Neural cell (in vitro differentiated cells): ENCODE measurements at regions not wholly inside any gene's neighbourhood (a gene's known extent, or its start where the extent isn't known, plus 50 kb on each side); places are given as distances from the start of the nearest gene placed in this dataset.

ENCODE experiments used
- H2AFZ ChIP-seq: fragments of 200-600, 300-800 bp; sonication (generic), shearing (Covaris generic); 2 replicates; pipeline ENCODE4 v1.6.0; 2014; ENCODE audit warnings: low read depth, mild to moderate bottlenecking, antibody characterized with exemption, low read length, moderate library complexity
- H3F3A ChIP-seq: fragments of 200-600 bp; shearing (Covaris generic); 2 replicates; pipeline ENCODE4 v1.6.1; 2016; ENCODE audit warnings: mild to moderate bottlenecking, moderate library complexity, mixed read lengths, antibody characterized with exemption, low read length; ENCODE audit not compliant: insufficient read depth, poor library complexity, severe bottlenecking
- H3K27ac ChIP-seq: fragments of 200-600, 300-800 bp; sonication (generic), shearing (Covaris generic); 2 replicates; pipeline ENCODE4 v1.5.1; 2014; ENCODE audit warnings: mild to moderate bottlenecking, low read length, moderate library complexity
- H3K27me3 ChIP-seq: fragments of 300-800, 200-600 bp; sonication (generic), shearing (Covaris generic); 2 replicates; pipeline ENCODE4 v1.6.0; 2014; ENCODE audit warnings: mild to moderate bottlenecking, low read depth, low read length, moderate library complexity; ENCODE audit not compliant: insufficient read depth
- H3K36me3 ChIP-seq: fragments of 300-800, 200-600 bp; sonication (generic), shearing (Covaris generic); 2 replicates; pipeline ENCODE4 v1.5.1; 2014; ENCODE audit warnings: mild to moderate bottlenecking, antibody characterized with exemption, low read length, moderate library complexity; ENCODE audit not compliant: insufficient read depth
- H3K4me2 ChIP-seq: fragments of 300-800, 200-600 bp; sonication (generic), shearing (Covaris generic); 2 replicates; pipeline ENCODE4 v1.6.0; 2014; ENCODE audit warnings: mild to moderate bottlenecking, low read length
- H3K4me3 ChIP-seq: fragments of 300-800, 200-600 bp; sonication (generic), shearing (Covaris generic); 2 replicates; pipeline ENCODE4 v1.5.1; 2014; ENCODE audit warnings: mild to moderate bottlenecking, low read length, moderate library complexity
- H3K79me2 ChIP-seq: fragments of 200-600 bp; shearing (Covaris generic); replicated peaks from 2 replicates; pipeline ENCODE4 v1.6.0; 2014; ENCODE audit warnings: mild to moderate bottlenecking, low read length, moderate library complexity; ENCODE audit not compliant: insufficient read depth
- H3K9ac ChIP-seq: fragments of 300-800, 200-600 bp; sonication (generic), shearing (Covaris generic); 2 replicates; pipeline ENCODE4 v1.6.1; 2016; ENCODE audit warnings: mild to moderate bottlenecking, low read length, mixed read lengths
- H3K9me2 ChIP-seq: fragments of 200-600 bp; shearing (Covaris generic); 2 replicates; pipeline ENCODE4 v1.6.1; 2016; ENCODE audit warnings: mild to moderate bottlenecking, low read length, mixed read lengths; ENCODE audit not compliant: insufficient read depth
- H3K9me3 ChIP-seq: fragments of 200-600, 300-800 bp; sonication (generic), shearing (Covaris generic); 2 replicates; pipeline ENCODE4 v1.6.1; 2016; ENCODE audit warnings: mild to moderate bottlenecking, mixed run types, low read length, moderate library complexity, mixed read lengths
- H4K20me1 ChIP-seq: fragments of 200-600 bp; shearing (Covaris generic); 2 replicates; pipeline ENCODE4 v1.6.1; 2016; ENCODE audit warnings: mild to moderate bottlenecking, mixed run types; ENCODE audit not compliant: insufficient read depth
- CTCF ChIP-seq: fragments of 450-650 bp; IDR thresholded peaks from 2 replicates; pipeline ENCODE4 v1.5.1; 2014; ENCODE audit warnings: antibody characterized with exemption, mild to moderate bottlenecking, moderate library complexity; ENCODE audit not compliant: poor library complexity, severe bottlenecking
- EP300 ChIP-seq: fragments of 450-650 bp; conservative IDR thresholded peaks from 2 replicates; pipeline ENCODE4 v1.6.1; 2014; ENCODE audit warnings: antibody characterized with exemption, mild to moderate bottlenecking, moderate library complexity; ENCODE audit not compliant: poor library complexity, severe bottlenecking
- EZH2 ChIP-seq: fragments of 200-600, 300-800 bp; shearing (Covaris generic), sonication (generic); IDR thresholded peaks from 2 replicates; pipeline ENCODE4 v1.6.1; 2014; ENCODE audit warnings: antibody characterized with exemption, low read length, borderline replicate concordance, mild to moderate bottlenecking; ENCODE audit not compliant: insufficient read depth, poor library complexity, severe bottlenecking
- MXI1 ChIP-seq: fragments of 450-650 bp; conservative IDR thresholded peaks from 2 replicates; pipeline ENCODE4 v1.6.1; 2014; ENCODE audit warnings: antibody characterized with exemption, mild to moderate bottlenecking; ENCODE audit not compliant: poor library complexity, severe bottlenecking
- POLR2AphosphoS5 ChIP-seq: IDR thresholded peaks from 2 replicates; pipeline ENCODE4 v1.6.1; 2012
- RAD21 ChIP-seq: fragments of 450-650 bp; conservative IDR thresholded peaks from 2 replicates; pipeline ENCODE4 v1.6.1; 2014; ENCODE audit warnings: antibody characterized with exemption, mild to moderate bottlenecking, moderate library complexity
- SMC3 ChIP-seq: fragments of 450-650 bp; conservative IDR thresholded peaks from 2 replicates; pipeline ENCODE4 v1.6.1; 2014; ENCODE audit warnings: antibody characterized with exemption, mild to moderate bottlenecking, moderate library complexity; ENCODE audit not compliant: poor library complexity
- TAF1 ChIP-seq: IDR thresholded peaks from 2 replicates; pipeline ENCODE4 v1.6.1; 2012; ENCODE audit warnings: low read depth
- TF ChIP-seq, protein P1 (sequence below): IDR thresholded peaks from 2 replicates; pipeline ENCODE4 v1.6.1; 2012; ENCODE audit warnings: borderline replicate concordance

DNA sequence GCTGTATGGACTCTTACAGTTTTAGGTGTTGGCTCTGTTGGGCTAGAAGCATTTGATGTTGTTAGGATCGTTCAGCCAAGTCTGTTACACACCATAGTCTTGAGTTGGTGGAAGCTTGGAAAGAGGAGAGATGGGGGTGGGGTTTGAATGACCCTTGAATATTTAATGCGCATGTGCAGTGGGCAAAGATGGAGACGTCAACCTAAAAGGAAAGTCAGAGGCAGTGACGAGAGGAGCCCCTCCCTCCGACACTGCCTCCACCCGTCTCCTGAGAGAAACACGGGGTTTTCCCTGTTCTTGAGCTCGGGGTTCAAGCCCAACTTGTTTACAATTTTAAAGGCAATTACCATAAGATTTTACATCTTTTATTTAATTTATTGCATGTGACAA, 311.4 kb downstream of the SHQ1 start:
- H3K9me3 ChIP-seq, result no peaks in the 10 kb centered on the region
- no peak overlapping the region for H3K4me3 ChIP-seq

GRCh38 chr3:72536206-72536877, 311.9 kb downstream of the SHQ1 start:
- Histone ChIP-seq H3K9me3 (no peaks in the 10 kb centered on the region), H3F3A (peaks cover 4% of the 10 kb centered on the region), H2AFZ (no peak overlapping the region), H3K9me2 (no peaks in the 10 kb centered on the region), H3K4me2 (peak overlapping the region; percentile 17), H3K27ac (peak overlapping the region; percentile 33), H3K4me3 (peak overlapping the region; percentile 11), H4K20me1 (no peaks in the 10 kb centered on the region), H3K27me3 (no peaks in the 10 kb centered on the region), H3K79me2 (no peaks in the 10 kb centered on the region), H3K9ac (peak overlapping the region; percentile 5), H3K36me3 (no peaks in the 10 kb centered on the region)
- TF ChIP-seq SMC3, result no peak
- TF ChIP-seq EP300, result no peak
- no peak for TF ChIP-seq RAD21
- TF ChIP-seq, protein P1, sequence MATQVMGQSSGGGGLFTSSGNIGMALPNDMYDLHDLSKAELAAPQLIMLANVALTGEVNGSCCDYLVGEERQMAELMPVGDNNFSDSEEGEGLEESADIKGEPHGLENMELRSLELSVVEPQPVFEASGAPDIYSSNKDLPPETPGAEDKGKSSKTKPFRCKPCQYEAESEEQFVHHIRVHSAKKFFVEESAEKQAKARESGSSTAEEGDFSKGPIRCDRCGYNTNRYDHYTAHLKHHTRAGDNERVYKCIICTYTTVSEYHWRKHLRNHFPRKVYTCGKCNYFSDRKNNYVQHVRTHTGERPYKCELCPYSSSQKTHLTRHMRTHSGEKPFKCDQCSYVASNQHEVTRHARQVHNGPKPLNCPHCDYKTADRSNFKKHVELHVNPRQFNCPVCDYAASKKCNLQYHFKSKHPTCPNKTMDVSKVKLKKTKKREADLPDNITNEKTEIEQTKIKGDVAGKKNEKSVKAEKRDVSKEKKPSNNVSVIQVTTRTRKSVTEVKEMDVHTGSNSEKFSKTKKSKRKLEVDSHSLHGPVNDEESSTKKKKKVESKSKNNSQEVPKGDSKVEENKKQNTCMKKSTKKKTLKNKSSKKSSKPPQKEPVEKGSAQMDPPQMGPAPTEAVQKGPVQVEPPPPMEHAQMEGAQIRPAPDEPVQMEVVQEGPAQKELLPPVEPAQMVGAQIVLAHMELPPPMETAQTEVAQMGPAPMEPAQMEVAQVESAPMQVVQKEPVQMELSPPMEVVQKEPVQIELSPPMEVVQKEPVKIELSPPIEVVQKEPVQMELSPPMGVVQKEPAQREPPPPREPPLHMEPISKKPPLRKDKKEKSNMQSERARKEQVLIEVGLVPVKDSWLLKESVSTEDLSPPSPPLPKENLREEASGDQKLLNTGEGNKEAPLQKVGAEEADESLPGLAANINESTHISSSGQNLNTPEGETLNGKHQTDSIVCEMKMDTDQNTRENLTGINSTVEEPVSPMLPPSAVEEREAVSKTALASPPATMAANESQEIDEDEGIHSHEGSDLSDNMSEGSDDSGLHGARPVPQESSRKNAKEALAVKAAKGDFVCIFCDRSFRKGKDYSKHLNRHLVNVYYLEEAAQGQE, result no peak
- TF ChIP-seq EZH2, result no peak
- no peak for TF ChIP-seq CTCF
- TF ChIP-seq POLR2AphosphoS5, result no peak
- no peak for TF ChIP-seq MXI1

More for the DNA sequence above, 311.4 kb downstream of the SHQ1 start:
- Histone ChIP-seq H3K9me2 (no peaks in the 10 kb centered on the region), H2AFZ (no peak overlapping the region), H3K27ac (no peak overlapping the region), H3K4me2 (no peak overlapping the region), H4K20me1 (no peaks in the 10 kb centered on the region), H3K36me3 (no peaks in the 10 kb centered on the region), H3K9ac (no peak overlapping the region), H3F3A (peaks cover 4% of the 10 kb centered on the region), H3K27me3 (no peaks in the 10 kb centered on the region), H3K79me2 (no peaks in the 10 kb centered on the region)
- no peak for TF ChIP-seq TAF1
- TF ChIP-seq MXI1, result no peak
- TF ChIP-seq EZH2, result no peak
- no peak for TF ChIP-seq SMC3
- no peak for TF ChIP-seq RAD21
- no peak for TF ChIP-seq EP300
- no peak for TF ChIP-seq CTCF
- no peak for TF ChIP-seq POLR2AphosphoS5
- TF ChIP-seq, protein P1, result no peak
